ENCODE measurements at regions not wholly inside any gene's neighbourhood (a gene's known extent, or its start where the extent isn't known, plus 50 kb on each side); places are given as distances from the start of the nearest gene placed in this dataset.

- CTCF ChIA-PET: no interaction called here
- intact Hi-C loops (cut with micrococcal nuclease): no loop called here
- H3K4me1 Mint-ChIP-seq (ENCODE audit: low read depth): no peaks in the 10 kb centered on the region
Measured at GRCh38 chr14:80095623-80096022, 115.7 kb downstream of the DIO2 start.

GRCh38 chr14:80087411-80087810 is 123.9 kb downstream of the DIO2 start:
- TF ChIP-seq, protein P1, sequence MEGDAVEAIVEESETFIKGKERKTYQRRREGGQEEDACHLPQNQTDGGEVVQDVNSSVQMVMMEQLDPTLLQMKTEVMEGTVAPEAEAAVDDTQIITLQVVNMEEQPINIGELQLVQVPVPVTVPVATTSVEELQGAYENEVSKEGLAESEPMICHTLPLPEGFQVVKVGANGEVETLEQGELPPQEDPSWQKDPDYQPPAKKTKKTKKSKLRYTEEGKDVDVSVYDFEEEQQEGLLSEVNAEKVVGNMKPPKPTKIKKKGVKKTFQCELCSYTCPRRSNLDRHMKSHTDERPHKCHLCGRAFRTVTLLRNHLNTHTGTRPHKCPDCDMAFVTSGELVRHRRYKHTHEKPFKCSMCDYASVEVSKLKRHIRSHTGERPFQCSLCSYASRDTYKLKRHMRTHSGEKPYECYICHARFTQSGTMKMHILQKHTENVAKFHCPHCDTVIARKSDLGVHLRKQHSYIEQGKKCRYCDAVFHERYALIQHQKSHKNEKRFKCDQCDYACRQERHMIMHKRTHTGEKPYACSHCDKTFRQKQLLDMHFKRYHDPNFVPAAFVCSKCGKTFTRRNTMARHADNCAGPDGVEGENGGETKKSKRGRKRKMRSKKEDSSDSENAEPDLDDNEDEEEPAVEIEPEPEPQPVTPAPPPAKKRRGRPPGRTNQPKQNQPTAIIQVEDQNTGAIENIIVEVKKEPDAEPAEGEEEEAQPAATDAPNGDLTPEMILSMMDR (IDR thresholded peaks at IDR 0.05): no peak
- H3K4me3 Mint-ChIP-seq: no peak overlapping the region
- no peak for DNase-seq
- no peaks in the 10 kb centered on the region for H3K27me3 Mint-ChIP-seq
- H3K36me3 Mint-ChIP-seq (ENCODE audit: low read depth): no peaks in the 10 kb centered on the region
- H3K27ac Mint-ChIP-seq: no peak overlapping the region
- no peak for ATAC-seq
- intact Hi-C loops (cut with micrococcal nuclease): no loop called here
- no peaks in the 10 kb centered on the region for H3K4me1 Mint-ChIP-seq (ENCODE audit: low read depth)
- POLR2A ChIA-PET: no interaction called here
- peaks cover under 1% of the 10 kb centered on the region for H3K9me3 Mint-ChIP-seq
- CTCF ChIA-PET: no interaction called here

More at GRCh38 chr14:80095623-80096022, 115.7 kb downstream of the DIO2 start:
- H3K27me3 Mint-ChIP-seq: no peaks in the 10 kb centered on the region
- TF ChIP-seq, protein P1 (IDR thresholded peaks at IDR 0.05): no peak
- POLR2A ChIA-PET: no interaction called here
- DNase-seq (no peak), ATAC-seq (no peak)
- H3K9me3 Mint-ChIP-seq: peaks cover 1% of the 10 kb centered on the region
- no peaks in the 10 kb centered on the region for H3K36me3 Mint-ChIP-seq (ENCODE audit: low read depth)
- no peak overlapping the region for H3K27ac Mint-ChIP-seq
- no peak overlapping the region for H3K4me3 Mint-ChIP-seq

GRCh38 chr14:80084196-80084595 is 127.1 kb downstream of the DIO2 start:
- Mint-ChIP-seq H3K4me1 (ENCODE audit: low read depth) (no peaks in the 10 kb centered on the region), H3K9me3 (no peaks in the 10 kb centered on the region), H3K36me3 (ENCODE audit: low read depth) (no peaks in the 10 kb centered on the region), H3K27ac (no peak overlapping the region), H3K27me3 (no peaks in the 10 kb centered on the region), H3K4me3 (no peak overlapping the region)
- POLR2A ChIA-PET: no interaction called here
- ATAC-seq (no peak), DNase-seq (no peak)
- TF ChIP-seq, protein P1 (IDR thresholded peaks at IDR 0.05): no peak
- CTCF ChIA-PET: no interaction called here
- intact Hi-C loops (cut with micrococcal nuclease): no loop called here

- ChIA-PET POLR2A (no interaction called here), CTCF (no interaction called here)
- H3K4me3 Mint-ChIP-seq: no peak overlapping the region
- no peaks in the 10 kb centered on the region for H3K9me3 Mint-ChIP-seq
- H3K27ac Mint-ChIP-seq: no peak overlapping the region
- no peaks in the 10 kb centered on the region for H3K36me3 Mint-ChIP-seq (ENCODE audit: low read depth)
- DNase-seq (no peak), ATAC-seq (no peak)
- no peaks in the 10 kb centered on the region for H3K4me1 Mint-ChIP-seq (ENCODE audit: low read depth)
- TF ChIP-seq, protein P1 (IDR thresholded peaks at IDR 0.05): no peak
- intact Hi-C loops (cut with micrococcal nuclease): no loop called here
- H3K27me3 Mint-ChIP-seq: no peaks in the 10 kb centered on the region
Measured at GRCh38 chr14:80080601-80081000, 130.7 kb downstream of the DIO2 start.

DNA sequence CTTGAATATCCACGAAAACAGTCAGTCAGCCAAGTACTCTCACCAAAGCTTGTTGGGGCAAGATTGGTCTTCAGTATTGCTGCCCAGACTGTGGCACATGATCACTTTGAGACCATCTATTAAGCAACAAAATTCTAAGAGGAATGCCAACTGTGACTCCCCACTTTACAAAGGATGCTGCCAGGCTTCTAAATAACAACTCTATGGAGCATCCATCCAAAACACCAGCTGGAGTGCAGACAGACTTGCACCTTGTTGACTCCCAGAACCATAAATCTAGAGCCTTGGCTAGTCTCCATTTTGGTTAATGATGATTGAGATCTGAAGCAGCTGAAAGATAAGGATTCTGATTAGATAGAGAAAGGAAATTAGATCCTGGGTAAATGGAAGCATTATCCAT is 132.8 kb downstream of the DIO2 start:
- Mint-ChIP-seq H3K4me1 (ENCODE audit: low read depth) (no peaks in the 10 kb centered on the region), H3K27me3 (no peaks in the 10 kb centered on the region)
- CTCF ChIA-PET: no interaction called here

More for the DNA sequence above, 132.8 kb downstream of the DIO2 start:
- Mint-ChIP-seq H3K27ac (no peak overlapping the region), H3K36me3 (ENCODE audit: low read depth) (no peaks in the 10 kb centered on the region), H3K4me3 (no peak overlapping the region), H3K9me3 (peaks cover 2% of the 10 kb centered on the region)
- TF ChIP-seq, protein P1 (IDR thresholded peaks at IDR 0.05): no peak
- ATAC-seq (no peak), DNase-seq (no peak)
- POLR2A ChIA-PET: no interaction called here
- intact Hi-C loops (cut with micrococcal nuclease): no loop called here

Data from activated CD8-positive, alpha-beta T cell treated with anti-CD3 and anti-CD28 coated beads for 36 hours (primary cell).